Stimulated activated naive CD8-positive, alpha-beta T cell treated with anti-CD3 and anti-CD28 coated beads, Interleukin-15, amount 100 ng/mL, for 72 hours (primary cell): ENCODE measurements at regions not wholly inside any gene's neighbourhood (a gene's known extent, or its start where the extent isn't known, plus 50 kb on each side); places are given as distances from the start of the nearest gene placed in this dataset.

Source experiments
- ATAC-seq: fragments of 150-1000 bp; cut with Tn5 transposase; 2 replicates; pipeline ENCODE4 v1.10.0; 2021; ENCODE audit warnings: mild to moderate bottlenecking, moderate library complexity
- DNase-seq, 2 donors: peaks; one replicate each; pipeline ENCODE4 v3.0.0; 2021 to 2022
- H3K27ac Mint-ChIP-seq, 2 donors: one replicate each; pipeline ENCODE4 v1.8.0; 2022; ENCODE audit warnings: mild to moderate bottlenecking in 2 of 2, mixed read lengths in 2 of 2, moderate library complexity in 2 of 2
- H3K27me3 Mint-ChIP-seq: one replicate; pipeline ENCODE4 v1.8.0; 2022; ENCODE audit warnings: mixed read lengths
- H3K4me1 Mint-ChIP-seq: one replicate; pipeline ENCODE4 v1.8.0; 2022; ENCODE audit warnings: mild to moderate bottlenecking, mixed read lengths
- H3K4me3 Mint-ChIP-seq, 2 donors: one replicate each; pipeline ENCODE4 v1.8.0; 2022; ENCODE audit warnings: mild to moderate bottlenecking in 2 of 2, mixed read lengths in 2 of 2, moderate library complexity in 1 of 2
- H3K9me3 Mint-ChIP-seq, 2 donors: one replicate each; pipeline ENCODE4 v1.8.0; 2022; ENCODE audit warnings: mixed read lengths in 2 of 2

GRCh38 chr2:129887688-129888266, 91.7 kb upstream of the RAB6C start:
- Mint-ChIP-seq H3K4me1 (no peaks in the 10 kb centered on the region), H3K27me3 (peaks cover 45% of the 10 kb centered on the region), H3K9me3 (no peaks in the 10 kb centered on the region), H3K4me3 (no peak overlapping the region), H3K27ac (no peak overlapping the region)
- no peak for DNase-seq
- no peak for ATAC-seq

GRCh38 chr2:129888461-129888860, 91.0 kb upstream of the RAB6C start:
- Mint-ChIP-seq H3K9me3 (no peaks in the 10 kb centered on the region), H3K4me1 (no peaks in the 10 kb centered on the region), H3K4me3 (no peak overlapping the region)

GRCh38 chr2:129888896-129889295, 90.6 kb upstream of the RAB6C start:
- no peaks in the 10 kb centered on the region for H3K9me3 Mint-ChIP-seq
- no peak for DNase-seq
- ATAC-seq = no peak
- no peak overlapping the region for H3K27ac Mint-ChIP-seq
- H3K4me3 Mint-ChIP-seq = no peak overlapping the region
- H3K27me3 Mint-ChIP-seq = peaks cover 46% of the 10 kb centered on the region
- no peaks in the 10 kb centered on the region for H3K4me1 Mint-ChIP-seq

More at GRCh38 chr2:129888461-129888860, 91.0 kb upstream of the RAB6C start:
- no peak for DNase-seq
- Mint-ChIP-seq H3K27ac (no peak overlapping the region), H3K27me3 (peaks cover 46% of the 10 kb centered on the region)
- no peak for ATAC-seq

GRCh38 chr2:129891341-129892320, 87.8 kb upstream of the RAB6C start:
- H3K4me3 Mint-ChIP-seq = no peak overlapping the region
- H3K4me1 Mint-ChIP-seq = no peaks in the 10 kb centered on the region
- H3K27ac Mint-ChIP-seq = no peak overlapping the region
- no peaks in the 10 kb centered on the region for H3K9me3 Mint-ChIP-seq
- ATAC-seq (no peak), DNase-seq (no peak)
- peaks cover 51% of the 10 kb centered on the region for H3K27me3 Mint-ChIP-seq

- DNase-seq = no peak
- Mint-ChIP-seq H3K4me1 (no peaks in the 10 kb centered on the region), H3K27me3 (peaks cover 57% of the 10 kb centered on the region), H3K4me3 (no peak overlapping the region), H3K27ac (no peak overlapping the region), H3K9me3 (no peaks in the 10 kb centered on the region)
- no peak for ATAC-seq
These were observed 87.1 kb upstream of the RAB6C start for GRCh38 chr2:129892360-129892759.

- Mint-ChIP-seq H3K27me3 (peaks cover 53% of the 10 kb centered on the region), H3K4me3 (no peak overlapping the region), H3K27ac (no peak overlapping the region), H3K9me3 (no peaks in the 10 kb centered on the region), H3K4me1 (no peaks in the 10 kb centered on the region)
- ATAC-seq = no peak
- no peak for DNase-seq
These were observed 86.7 kb upstream of the RAB6C start for GRCh38 chr2:129892773-129893172.

GRCh38 chr2:129893244-129893643, 86.2 kb upstream of the RAB6C start:
- Mint-ChIP-seq H3K4me1 (no peaks in the 10 kb centered on the region), H3K9me3 (no peaks in the 10 kb centered on the region), H3K27ac (no peak overlapping the region), H3K4me3 (no peak overlapping the region), H3K27me3 (peaks cover 53% of the 10 kb centered on the region)
- DNase-seq (no peak), ATAC-seq (no peak)

GRCh38 chr2:129894616-129895015, 84.8 kb upstream of the RAB6C start:
- Mint-ChIP-seq H3K4me1 (no peaks in the 10 kb centered on the region), H3K27me3 (peaks cover 51% of the 10 kb centered on the region)
- ATAC-seq = no peak

GRCh38 chr2:129895061-129895460, 84.4 kb upstream of the RAB6C start:
- Mint-ChIP-seq H3K9me3 (no peaks in the 10 kb centered on the region), H3K4me3 (no peak overlapping the region)

More at GRCh38 chr2:129894616-129895015, 84.8 kb upstream of the RAB6C start:
- H3K4me3 Mint-ChIP-seq = no peak overlapping the region
- no peak overlapping the region for H3K27ac Mint-ChIP-seq
- no peak for DNase-seq
- no peaks in the 10 kb centered on the region for H3K9me3 Mint-ChIP-seq

GRCh38 chr2:129895526-129896082, 83.9 kb upstream of the RAB6C start:
- no peaks in the 10 kb centered on the region for H3K9me3 Mint-ChIP-seq

More at GRCh38 chr2:129895061-129895460, 84.4 kb upstream of the RAB6C start:
- Mint-ChIP-seq H3K27me3 (peaks cover 47% of the 10 kb centered on the region), H3K4me1 (no peaks in the 10 kb centered on the region), H3K27ac (peak overlapping the region in 1 of 2 donors; percentile 35)
- DNase-seq (no peak), ATAC-seq (peak; percentile 52)

GRCh38 chr2:129896226-129897100, 83.0 kb upstream of the RAB6C start:
- Mint-ChIP-seq H3K27ac (no peak overlapping the region), H3K27me3 (peaks cover 41% of the 10 kb centered on the region), H3K4me1 (no peaks in the 10 kb centered on the region), H3K4me3 (no peak overlapping the region), H3K9me3 (no peaks in the 10 kb centered on the region)
- DNase-seq (no peak), ATAC-seq (no peak)

More at GRCh38 chr2:129895526-129896082, 83.9 kb upstream of the RAB6C start:
- peaks cover 41% of the 10 kb centered on the region for H3K27me3 Mint-ChIP-seq
- no peak for ATAC-seq
- H3K4me3 Mint-ChIP-seq = no peak overlapping the region
- no peaks in the 10 kb centered on the region for H3K4me1 Mint-ChIP-seq
- no peak overlapping the region for H3K27ac Mint-ChIP-seq
- no peak for DNase-seq

GRCh38 chr2:129901754-129902415, 77.6 kb upstream of the RAB6C start:
- ATAC-seq (peak; percentile 42), DNase-seq (no peak)
- H3K4me3 Mint-ChIP-seq = no peak overlapping the region

GRCh38 chr2:129902731-129903585, 76.5 kb upstream of the RAB6C start:
- H3K4me1 Mint-ChIP-seq = no peaks in the 10 kb centered on the region
- no peak for ATAC-seq

More at GRCh38 chr2:129901754-129902415, 77.6 kb upstream of the RAB6C start:
- peaks cover 17% of the 10 kb centered on the region for H3K27me3 Mint-ChIP-seq
- no peaks in the 10 kb centered on the region for H3K9me3 Mint-ChIP-seq
- no peaks in the 10 kb centered on the region for H3K4me1 Mint-ChIP-seq
- no peak overlapping the region for H3K27ac Mint-ChIP-seq

More at GRCh38 chr2:129902731-129903585, 76.5 kb upstream of the RAB6C start:
- Mint-ChIP-seq H3K9me3 (no peaks in the 10 kb centered on the region), H3K4me3 (no peak overlapping the region), H3K27ac (no peak overlapping the region), H3K27me3 (peaks cover 17% of the 10 kb centered on the region)
- DNase-seq = no peak
